ENCODE measurements at regions not wholly inside any gene's neighbourhood (a gene's known extent, or its start where the extent isn't known, plus 50 kb on each side); places are given as distances from the start of the nearest gene placed in this dataset.

DNA sequence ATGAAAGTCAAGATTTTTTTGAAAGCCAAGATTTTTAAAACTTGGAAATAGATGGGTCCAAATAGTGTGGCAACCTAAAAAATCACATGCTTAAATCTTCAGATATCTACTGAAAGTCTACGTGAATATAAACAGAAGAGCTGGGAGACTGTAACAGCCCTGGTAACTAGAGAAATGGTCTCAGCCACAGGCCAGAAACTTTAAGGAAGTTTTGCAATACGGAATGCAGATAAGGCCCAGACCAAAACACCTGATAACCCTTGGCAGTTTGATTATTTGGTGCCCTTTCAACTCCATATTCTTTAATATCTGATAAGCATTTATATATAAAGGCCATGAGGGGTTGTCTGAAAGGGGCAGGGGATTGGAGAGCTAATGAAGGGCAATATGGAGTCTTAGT lies 537.3 kb upstream of the TGFBR2 start:
- no peaks in the 10 kb centered on the region for H3K4me1 Mint-ChIP-seq
- H3K4me3 ChIP-seq (replicated peaks in 1 of 3; ENCODE audit: low read depth in 2 of 3, low read length in 3 of 3), result no peak overlapping the region
- no peak overlapping the region for H2AFZ ChIP-seq (ENCODE audit: insufficient read depth, low read depth, low read length, poor library complexity, severe bottlenecking)
- no peak overlapping the region for H3K27ac Mint-ChIP-seq
- no peaks in the 10 kb centered on the region for H3K36me3 ChIP-seq (replicated peaks in 1 of 2; ENCODE audit: control insufficient read depth in 1 of 2, insufficient read depth in 2 of 2, low read length in 2 of 2)
- peaks cover 4 to 17% (median 8%) of the 10 kb centered on the region in 7 donors for H3K9me3 Mint-ChIP-seq
- H4K20me1 ChIP-seq (ENCODE audit: insufficient read depth, low read length), result no peaks in the 10 kb centered on the region
- H3K79me2 ChIP-seq (ENCODE audit: insufficient read depth, low read length), result no peaks in the 10 kb centered on the region
- no peak for TF ChIP-seq CTCF (IDR thresholded peaks at IDR 0.05)
- H3K4me2 ChIP-seq (replicated peaks; ENCODE audit: extremely low read depth, low read length, poor library complexity, severe bottlenecking), result no peak overlapping the region
- H3K27me3 ChIP-seq (ENCODE audit: control insufficient read depth in 2 of 2, insufficient read depth in 2 of 2, low read length in 2 of 2), result no peaks in the 10 kb centered on the region
- H3K4me3 Mint-ChIP-seq, result no peak overlapping the region
- no peak for DNase-seq
- no peaks in the 10 kb centered on the region for H3K4me1 ChIP-seq (ENCODE audit: control insufficient read depth in 1 of 2, insufficient read depth in 2 of 2, low read length in 2 of 2)
- intact Hi-C loops (cut with micrococcal nuclease), result no loop called here
- 52% methylated on average over 2 of the region's 2 CpGs for WGBS (ENCODE audit: insufficient coverage)
- no peaks in the 10 kb centered on the region for H3K27me3 Mint-ChIP-seq (ENCODE audit: low read depth in 3 of 3)
- H3K9ac ChIP-seq (ENCODE audit: insufficient read depth, low read length, poor library complexity, severe bottlenecking), result no peak overlapping the region
- H3K27ac ChIP-seq (ENCODE audit: low read depth in 1 of 2, low read length in 2 of 2), result no peak overlapping the region
- no peaks in the 10 kb centered on the region for H3K36me3 Mint-ChIP-seq
- peaks cover 0 to 4% of the 10 kb centered on the region in 2 donors for H3K9me3 ChIP-seq (replicated peaks in 1 of 2; ENCODE audit: control insufficient read depth in 1 of 2, insufficient read depth in 1 of 2, low read length in 2 of 2)

DNA sequence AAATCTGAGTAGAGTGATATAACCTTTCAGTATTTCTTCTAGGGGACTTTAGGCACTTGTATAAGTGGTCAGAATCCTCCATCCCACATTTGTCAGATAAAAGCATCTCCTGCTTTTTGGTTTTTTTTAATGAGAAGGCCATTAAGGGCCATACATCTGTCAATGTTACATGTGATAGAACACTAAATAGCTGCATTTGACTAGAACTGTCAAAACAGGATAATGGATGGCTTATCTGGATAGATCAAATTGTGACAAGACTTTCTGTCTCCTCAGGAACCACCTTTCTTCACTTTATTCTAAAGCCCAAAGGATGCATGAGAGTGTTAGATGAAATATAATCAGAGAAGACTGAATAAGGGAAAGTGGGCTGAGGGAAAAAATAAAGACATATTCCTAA lies 533.4 kb upstream of the TGFBR2 start:
- Histone ChIP-seq H3K4me3 (replicated peaks in 1 of 3; ENCODE audit: low read depth in 2 of 3, low read length in 3 of 3) (no peak overlapping the region), H2AFZ (ENCODE audit: insufficient read depth, low read depth, low read length, poor library complexity, severe bottlenecking) (no peak overlapping the region), H4K20me1 (ENCODE audit: insufficient read depth, low read length) (no peaks in the 10 kb centered on the region), H3K27ac (ENCODE audit: low read depth in 1 of 2, low read length in 2 of 2) (no peak overlapping the region), H3K79me2 (ENCODE audit: insufficient read depth, low read length) (no peaks in the 10 kb centered on the region), H3K27me3 (ENCODE audit: control insufficient read depth in 2 of 2, insufficient read depth in 2 of 2, low read length in 2 of 2) (no peaks in the 10 kb centered on the region), H3K9ac (ENCODE audit: insufficient read depth, low read length, poor library complexity, severe bottlenecking) (no peak overlapping the region), H3K4me1 (ENCODE audit: control insufficient read depth in 1 of 2, insufficient read depth in 2 of 2, low read length in 2 of 2) (no peaks in the 10 kb centered on the region), H3K36me3 (replicated peaks in 1 of 2; ENCODE audit: control insufficient read depth in 1 of 2, insufficient read depth in 2 of 2, low read length in 2 of 2) (no peaks in the 10 kb centered on the region), H3K4me2 (replicated peaks; ENCODE audit: extremely low read depth, low read length, poor library complexity, severe bottlenecking) (no peak overlapping the region), H3K9me3 (replicated peaks in 1 of 2; ENCODE audit: control insufficient read depth in 1 of 2, insufficient read depth in 1 of 2, low read length in 2 of 2) (no peaks in the 10 kb centered on the region)
- no peak overlapping the region for H3K4me3 Mint-ChIP-seq
- no peaks in the 10 kb centered on the region for H3K36me3 Mint-ChIP-seq
- TF ChIP-seq CTCF (IDR thresholded peaks at IDR 0.05), result no peak
- H3K4me1 Mint-ChIP-seq, result no peaks in the 10 kb centered on the region
- DNase-seq, result no peak
- intact Hi-C loops (cut with micrococcal nuclease), result no loop called here
- H3K27me3 Mint-ChIP-seq (ENCODE audit: low read depth in 3 of 3), result peaks cover 0 to 2% (median 0%) of the 10 kb centered on the region in 3 donors
- no peaks in the 10 kb centered on the region for H3K9me3 Mint-ChIP-seq
- no peak overlapping the region for H3K27ac Mint-ChIP-seq

All from CD14-positive monocyte (primary cell).